HG03066 (cell line): ENCODE measurements at regions not wholly inside any gene's neighbourhood (a gene's known extent, or its start where the extent isn't known, plus 50 kb on each side); places are given as distances from the start of the nearest gene placed in this dataset.
A peak's percentile ranks its signal among the peaks of the same experiment; 100 is the strongest.

ENCODE experiments used
- ATAC-seq: cut with Tn5 transposase; IDR thresholded peaks from one replicate; pipeline ENCODE4 v1.9.1; 2021; ENCODE audit warnings: low read depth; ENCODE audit not compliant: unreplicated experiment

- no peak for ATAC-seq
Measured at GRCh38 chr2:19568809-19569208, 210.4 kb upstream of the OSR1 start.

- ATAC-seq = no peak
Measured at GRCh38 chr2:19560785-19561184, 202.4 kb upstream of the OSR1 start.

GRCh38 chr2:19559596-19560240, 201.3 kb upstream of the OSR1 start:
- no peak for ATAC-seq

- ATAC-seq = no peak
Measured at GRCh38 chr2:19556648-19557047, 198.2 kb upstream of the OSR1 start.

- peak; percentile 74 for ATAC-seq
Measured at GRCh38 chr2:19554520-19554919, 196.1 kb upstream of the OSR1 start.

GRCh38 chr2:19552270-19552669, 193.8 kb upstream of the OSR1 start:
- no peak for ATAC-seq

- ATAC-seq = no peak
Measured at GRCh38 chr2:19550750-19551149, 192.3 kb upstream of the OSR1 start.

- no peak for ATAC-seq
Measured at GRCh38 chr2:19549821-19550220, 191.4 kb upstream of the OSR1 start.

- no peak for ATAC-seq
Measured at GRCh38 chr2:19548116-19548515, 189.7 kb upstream of the OSR1 start.

GRCh38 chr2:19547321-19547720, 188.9 kb upstream of the OSR1 start:
- ATAC-seq = no peak

- ATAC-seq = no peak
Measured at GRCh38 chr2:19545507-19545906, 187.1 kb upstream of the OSR1 start.

GRCh38 chr2:19543663-19544383, 185.4 kb upstream of the OSR1 start:
- ATAC-seq = no peak

- no peak for ATAC-seq
Measured at GRCh38 chr2:19542796-19543662, 184.6 kb upstream of the OSR1 start.

- no peak for ATAC-seq
Measured at GRCh38 chr2:19541884-19542283, 183.5 kb upstream of the OSR1 start.

GRCh38 chr2:19540739-19541525, 182.5 kb upstream of the OSR1 start:
- ATAC-seq = no peak

GRCh38 chr2:19538411-19538963, 180.1 kb upstream of the OSR1 start:
- no peak for ATAC-seq

- no peak for ATAC-seq
Measured at GRCh38 chr2:19536136-19536535, 177.7 kb upstream of the OSR1 start.

GRCh38 chr2:19532547-19533196, 174.2 kb upstream of the OSR1 start:
- no peak for ATAC-seq

GRCh38 chr2:19529677-19530076, 171.3 kb upstream of the OSR1 start:
- ATAC-seq = no peak

- no peak for ATAC-seq
Measured at GRCh38 chr2:19527771-19528170, 169.3 kb upstream of the OSR1 start.
